ENCODE measurements at regions not wholly inside any gene's neighbourhood (a gene's known extent, or its start where the extent isn't known, plus 50 kb on each side); places are given as distances from the start of the nearest gene placed in this dataset.

DNA sequence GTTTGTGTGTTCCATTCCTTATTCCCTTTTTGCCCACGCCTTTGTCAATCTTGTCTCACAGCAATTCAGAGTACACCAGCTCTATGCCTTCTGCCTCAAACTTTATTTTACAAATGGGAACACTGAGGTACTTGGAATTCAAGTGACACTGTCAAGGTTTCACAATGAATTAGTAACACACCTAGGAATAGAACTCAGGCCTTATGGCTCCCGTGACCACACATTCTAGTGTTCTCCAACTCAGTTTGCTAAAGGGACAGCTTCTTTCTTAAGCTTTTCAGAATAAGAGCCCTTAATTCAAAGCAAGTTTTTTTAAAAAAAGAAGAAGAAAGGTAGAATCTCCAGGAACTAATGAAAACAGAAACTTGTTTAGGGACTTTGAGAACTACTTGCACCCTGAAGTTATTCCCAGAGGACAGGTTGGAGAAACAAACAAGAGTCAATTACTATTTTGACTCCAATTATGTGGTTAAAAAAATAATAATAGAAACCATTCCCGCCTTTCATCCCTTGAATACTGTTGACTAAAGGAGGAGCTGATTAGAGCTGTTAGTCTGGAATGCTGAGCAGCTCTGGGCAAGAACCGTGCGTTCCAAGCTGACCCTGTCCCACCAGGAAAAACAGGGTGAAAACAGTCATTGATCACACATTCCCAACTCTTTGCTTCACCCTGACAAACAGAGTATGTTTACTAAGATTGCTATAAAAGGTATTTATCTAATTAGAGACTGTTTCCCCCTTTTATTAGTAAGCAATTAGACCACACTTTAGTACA lies 408.8 kb upstream of the CNKSR2 start:
- Histone ChIP-seq H3K4me1 (no peaks in the 10 kb centered on the region), H3K4me3 (no peak overlapping the region), H3K36me3 (replicated peaks) (no peaks in the 10 kb centered on the region), H3K9me3 (no peaks in the 10 kb centered on the region), H3K27me3 (ENCODE audit: low read depth) (no peaks in the 10 kb centered on the region)
- in situ Hi-C loops (cut with MboI; ENCODE audit: low sequenced_read_pairs), result no loop called here
- no peak for DNase-seq (ENCODE audit: low spot score in 2 of 2)

DNA sequence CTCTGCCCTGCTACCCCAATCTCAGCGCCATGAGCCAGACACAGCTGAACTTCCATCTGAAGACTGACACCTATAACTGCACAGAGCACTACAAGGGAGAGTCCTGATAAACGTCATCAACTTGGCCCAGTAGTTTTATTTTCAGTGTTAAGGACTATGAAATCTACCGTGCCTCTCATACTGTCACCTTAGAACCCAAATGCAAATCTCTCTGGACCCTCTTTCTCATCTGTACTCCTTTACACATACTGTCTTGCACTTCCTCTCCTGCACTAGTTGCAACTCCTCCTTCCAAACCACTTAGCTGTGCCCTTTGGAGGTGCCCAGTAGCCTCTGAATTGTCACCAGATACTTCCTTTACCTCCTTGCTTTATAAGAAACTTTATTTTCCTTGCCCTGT lies 420.2 kb upstream of the CNKSR2 start:
- Histone ChIP-seq H3K27me3 (ENCODE audit: low read depth) (no peaks in the 10 kb centered on the region), H3K4me1 (no peaks in the 10 kb centered on the region), H3K4me3 (no peak overlapping the region), H3K36me3 (replicated peaks) (no peaks in the 10 kb centered on the region), H3K9me3 (no peaks in the 10 kb centered on the region)
- in situ Hi-C loops (cut with MboI; ENCODE audit: low sequenced_read_pairs), result no loop called here
- no peak for DNase-seq (ENCODE audit: low spot score in 2 of 2)

DNA sequence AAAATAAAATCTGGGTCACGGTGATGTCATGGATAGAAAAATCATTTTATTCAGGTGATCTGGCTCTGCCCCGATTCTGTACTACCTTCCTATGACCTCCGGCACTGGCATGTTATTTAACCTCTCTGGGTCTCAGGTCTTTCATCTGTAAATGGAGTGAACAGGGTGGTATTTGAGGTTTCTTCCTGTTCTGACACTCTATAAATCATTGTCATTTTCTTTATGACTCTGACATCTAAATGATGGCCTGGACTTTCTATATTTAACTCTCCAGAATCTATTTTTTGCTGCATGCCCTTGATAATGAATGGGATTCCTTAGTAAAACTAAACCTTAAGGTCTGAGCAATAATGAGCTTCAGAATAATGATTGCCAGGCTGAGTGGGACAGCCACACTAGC lies 422.0 kb upstream of the CNKSR2 start:
- H3K27me3 ChIP-seq (ENCODE audit: low read depth), result no peaks in the 10 kb centered on the region
- no peaks in the 10 kb centered on the region for H3K9me3 ChIP-seq
- in situ Hi-C loops (cut with MboI; ENCODE audit: low sequenced_read_pairs), result no loop called here
- no peaks in the 10 kb centered on the region for H3K4me1 ChIP-seq
- no peak for DNase-seq (ENCODE audit: low spot score in 2 of 2)
- no peak overlapping the region for H3K4me3 ChIP-seq
- no peaks in the 10 kb centered on the region for H3K36me3 ChIP-seq (replicated peaks)

DNA sequence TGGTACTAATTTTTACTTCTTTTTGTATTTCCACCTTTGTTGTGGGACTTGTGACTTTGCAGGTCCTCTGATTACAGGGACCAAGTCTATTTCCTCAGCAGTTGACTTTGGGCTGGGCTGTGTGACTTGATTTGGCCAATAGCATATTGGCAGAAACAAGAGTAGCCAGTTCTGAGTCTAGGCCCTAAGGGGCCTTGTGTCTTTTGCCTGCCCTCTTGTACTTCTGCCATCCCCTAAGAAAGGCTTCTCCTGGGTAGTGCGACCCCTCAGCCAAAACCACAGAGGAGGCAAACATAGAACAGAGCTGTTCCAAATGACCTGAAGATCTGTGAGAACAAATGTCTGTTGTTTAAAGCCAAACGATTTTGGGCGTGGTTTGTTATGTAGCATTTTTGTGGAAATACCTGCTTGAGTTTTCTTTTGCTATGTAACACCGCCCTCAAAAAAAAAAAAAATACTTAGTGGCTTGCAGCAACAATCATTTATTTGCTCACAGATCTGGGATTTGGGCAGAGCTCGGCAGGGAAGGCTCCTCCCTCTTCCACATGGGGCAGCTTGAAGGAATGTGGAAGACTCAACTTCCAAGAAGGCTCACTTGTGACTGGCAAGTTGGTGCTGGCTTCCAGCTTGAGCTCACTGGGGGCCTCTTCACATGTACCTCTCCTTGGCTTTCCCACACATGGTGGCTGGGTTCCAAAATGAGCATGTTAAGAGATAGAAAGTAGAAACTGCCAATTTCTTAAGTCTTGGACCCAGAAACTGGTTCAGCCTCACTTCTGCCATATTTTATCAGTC lies 423.0 kb upstream of the CNKSR2 start:
- Histone ChIP-seq H3K4me1 (no peaks in the 10 kb centered on the region), H3K27me3 (ENCODE audit: low read depth) (no peaks in the 10 kb centered on the region), H3K9me3 (no peaks in the 10 kb centered on the region), H3K36me3 (replicated peaks) (no peaks in the 10 kb centered on the region), H3K4me3 (no peak overlapping the region)
- in situ Hi-C loops (cut with MboI; ENCODE audit: low sequenced_read_pairs), result no loop called here
- DNase-seq (ENCODE audit: low spot score in 2 of 2), result no peak

DNA sequence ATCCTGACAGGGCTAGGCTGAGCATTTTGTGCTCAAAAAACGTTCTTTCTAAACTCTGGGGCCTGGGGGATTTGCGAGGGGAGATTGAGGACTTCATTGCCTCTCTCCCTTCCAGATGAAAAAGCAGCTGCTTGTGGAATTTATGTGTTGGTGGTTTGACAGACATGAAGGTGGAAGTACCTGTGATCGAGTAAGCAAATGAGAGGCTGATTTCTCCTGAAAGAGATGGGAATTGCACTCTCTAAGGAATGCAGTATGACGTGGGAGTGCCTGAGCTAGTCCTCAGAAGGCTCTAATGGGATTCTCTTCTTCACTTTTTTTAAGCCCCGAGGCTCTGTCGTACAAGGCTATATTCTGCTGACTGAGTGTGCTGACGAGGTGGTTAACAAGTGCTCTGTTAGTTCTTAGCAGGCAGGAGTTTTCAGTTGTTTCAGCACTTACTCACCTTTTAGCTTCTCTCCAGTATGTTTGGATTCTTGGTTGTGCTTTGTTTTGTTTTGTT lies 426.8 kb upstream of the CNKSR2 start:
- H3K36me3 ChIP-seq (replicated peaks), result no peaks in the 10 kb centered on the region
- no peaks in the 10 kb centered on the region for H3K9me3 ChIP-seq
- H3K27me3 ChIP-seq (ENCODE audit: low read depth), result no peaks in the 10 kb centered on the region
- in situ Hi-C loops (cut with MboI; ENCODE audit: low sequenced_read_pairs), result no loop called here
- DNase-seq (ENCODE audit: low spot score in 2 of 2), result no peak
- no peak overlapping the region for H3K4me3 ChIP-seq
- no peaks in the 10 kb centered on the region for H3K4me1 ChIP-seq

DNA sequence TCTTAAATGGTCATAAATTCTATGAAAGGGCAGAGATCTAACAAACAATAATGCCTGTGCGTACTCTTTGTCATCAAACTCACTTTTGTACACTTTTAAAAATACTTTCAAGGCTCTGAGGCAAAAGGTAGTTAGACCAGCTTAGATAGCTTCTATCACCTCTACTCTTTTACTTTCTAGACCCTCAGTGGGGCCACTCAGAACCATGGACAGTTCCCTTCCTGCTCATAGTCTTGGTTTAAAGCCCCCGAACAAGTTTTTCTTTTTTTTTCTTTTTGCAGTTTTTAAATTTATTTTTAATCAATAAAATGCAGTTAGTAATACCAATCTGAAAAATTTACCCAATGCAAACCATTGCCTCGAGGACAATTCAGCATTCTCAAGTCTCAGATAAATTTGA lies 460.5 kb upstream of the CNKSR2 start:
- Histone ChIP-seq H3K27me3 (ENCODE audit: low read depth) (no peaks in the 10 kb centered on the region), H3K9me3 (no peaks in the 10 kb centered on the region), H3K4me3 (no peak overlapping the region), H3K36me3 (replicated peaks) (no peaks in the 10 kb centered on the region), H3K4me1 (no peaks in the 10 kb centered on the region)
- in situ Hi-C loops (cut with MboI; ENCODE audit: low sequenced_read_pairs), result no loop called here
- peak in 1 of 2 experiments; percentile 43 for DNase-seq (ENCODE audit: low spot score in 2 of 2)

DNA sequence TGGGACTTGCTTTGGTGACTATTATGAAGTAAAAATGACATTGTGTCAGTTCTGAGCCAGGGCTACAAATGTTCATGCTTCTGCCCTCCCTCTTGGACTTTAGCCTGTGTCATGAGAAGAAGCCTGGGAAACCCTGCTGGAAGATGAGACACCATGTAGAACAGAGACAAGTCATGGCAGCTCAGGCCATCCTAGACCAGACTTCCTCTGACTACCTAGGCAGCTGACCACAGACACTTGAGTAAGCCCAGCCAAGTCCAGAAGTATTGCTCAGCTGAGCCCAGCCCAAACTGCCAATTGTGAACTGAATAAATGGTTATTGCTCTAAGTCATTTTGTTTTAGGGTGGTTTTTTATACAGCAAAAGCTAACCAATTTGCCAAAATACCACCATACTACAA lies 467.6 kb upstream of the CNKSR2 start:
- no peak for DNase-seq (ENCODE audit: low spot score in 2 of 2)
- in situ Hi-C loops (cut with MboI; ENCODE audit: low sequenced_read_pairs), result no loop called here
- H3K27me3 ChIP-seq (ENCODE audit: low read depth), result no peaks in the 10 kb centered on the region
- H3K4me1 ChIP-seq, result no peaks in the 10 kb centered on the region
- H3K4me3 ChIP-seq, result no peak overlapping the region
- no peaks in the 10 kb centered on the region for H3K9me3 ChIP-seq
- no peaks in the 10 kb centered on the region for H3K36me3 ChIP-seq (replicated peaks)

DNA sequence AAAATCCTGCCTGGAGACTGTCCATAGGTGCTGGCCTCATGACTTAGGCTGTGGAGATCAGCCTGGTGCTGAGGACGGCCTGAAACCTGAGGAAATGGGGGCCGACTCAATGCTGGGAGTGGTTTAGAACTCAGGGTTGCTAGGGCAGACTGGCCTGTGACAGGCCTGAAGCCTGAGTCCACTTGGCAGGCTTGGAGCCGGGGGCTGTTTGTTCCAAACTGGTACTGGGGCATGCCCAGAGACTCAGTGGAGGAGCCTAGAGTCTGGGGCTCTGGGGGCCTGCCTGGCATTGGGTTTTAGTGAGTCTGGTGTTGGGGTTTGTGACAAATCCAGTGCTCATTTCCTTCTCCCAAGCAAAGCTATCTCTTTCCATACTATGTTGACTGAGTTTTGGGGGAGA lies 489.7 kb upstream of the CNKSR2 start:
- Histone ChIP-seq H3K27me3 (ENCODE audit: low read depth) (no peaks in the 10 kb centered on the region), H3K4me3 (no peak overlapping the region), H3K36me3 (replicated peaks) (no peaks in the 10 kb centered on the region), H3K4me1 (no peaks in the 10 kb centered on the region), H3K9me3 (no peaks in the 10 kb centered on the region)
- in situ Hi-C loops (cut with MboI; ENCODE audit: low sequenced_read_pairs), result no loop called here
- DNase-seq (ENCODE audit: low spot score in 2 of 2), result no peak

DNA sequence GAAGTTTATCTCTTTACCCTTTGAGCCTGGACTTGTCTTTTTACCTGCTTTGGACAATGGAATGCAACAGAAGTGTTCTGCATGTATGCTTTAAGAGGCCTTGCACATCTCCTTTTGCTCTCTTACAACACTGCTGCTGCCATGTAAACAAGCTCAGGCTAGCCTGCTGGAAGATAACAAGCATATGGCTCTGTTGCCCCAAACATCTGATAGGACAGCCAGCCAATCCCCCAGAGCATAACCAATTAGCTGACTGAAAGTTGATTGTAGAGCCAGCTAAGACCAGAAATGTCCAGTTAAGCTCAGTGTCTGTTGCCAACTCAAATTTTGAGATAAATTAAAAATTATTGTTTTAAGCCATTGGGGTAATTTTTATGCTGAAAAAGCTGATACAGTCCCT lies 510.6 kb upstream of the CNKSR2 start:
- Histone ChIP-seq H3K4me1 (no peaks in the 10 kb centered on the region), H3K27me3 (ENCODE audit: low read depth) (no peaks in the 10 kb centered on the region), H3K9me3 (no peaks in the 10 kb centered on the region), H3K36me3 (replicated peaks) (no peaks in the 10 kb centered on the region), H3K4me3 (no peak overlapping the region)
- in situ Hi-C loops (cut with MboI; ENCODE audit: low sequenced_read_pairs), result no loop called here
- no peak for DNase-seq (ENCODE audit: low spot score in 2 of 2)

DNA sequence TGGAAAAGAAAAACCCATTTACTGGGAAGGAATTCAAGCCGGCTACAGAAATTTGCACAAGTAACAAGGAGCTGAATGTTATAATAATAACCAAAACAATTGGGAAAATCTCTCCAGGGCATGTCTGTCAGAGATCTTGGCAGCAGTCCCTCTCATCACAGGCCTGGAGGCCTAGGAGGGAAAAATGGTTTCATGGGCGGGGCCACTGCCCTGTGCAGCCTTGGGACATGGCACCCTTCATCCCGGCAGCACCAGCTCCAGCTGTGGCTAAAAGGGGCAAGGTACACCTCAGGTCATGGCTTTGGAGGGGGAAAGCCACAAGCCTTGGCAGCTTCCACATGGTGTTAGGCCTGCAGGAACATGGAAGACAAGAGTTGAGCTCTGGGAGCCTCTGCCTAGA lies 513.1 kb upstream of the CNKSR2 start:
- no peak for DNase-seq (ENCODE audit: low spot score in 2 of 2)
- in situ Hi-C loops (cut with MboI; ENCODE audit: low sequenced_read_pairs), result no loop called here
- Histone ChIP-seq H3K27me3 (ENCODE audit: low read depth) (no peaks in the 10 kb centered on the region), H3K4me1 (no peaks in the 10 kb centered on the region), H3K9me3 (no peaks in the 10 kb centered on the region), H3K36me3 (replicated peaks) (no peaks in the 10 kb centered on the region), H3K4me3 (no peak overlapping the region)

DNA sequence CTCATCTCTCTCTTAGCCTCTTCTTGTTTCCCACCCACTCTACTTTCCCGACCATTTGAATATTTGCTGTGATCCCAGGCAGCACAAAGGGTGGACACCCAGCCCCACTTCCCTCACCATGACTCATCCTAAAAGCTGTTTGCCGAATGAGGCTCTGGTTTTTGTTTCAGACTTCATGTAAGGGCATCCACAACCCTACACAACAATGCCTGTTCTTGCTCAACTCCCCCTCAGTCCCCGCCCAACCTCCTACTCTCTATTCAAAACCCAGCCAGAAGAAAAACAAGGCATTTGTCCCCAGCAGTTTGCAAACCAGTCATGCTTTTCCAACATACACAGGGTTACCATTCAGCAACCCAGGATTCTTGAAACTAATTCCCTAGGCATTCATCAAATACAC lies 516.5 kb upstream of the CNKSR2 start:
- H3K4me3 ChIP-seq, result no peak overlapping the region
- no peaks in the 10 kb centered on the region for H3K27me3 ChIP-seq (ENCODE audit: low read depth)
- H3K4me1 ChIP-seq, result no peaks in the 10 kb centered on the region
- in situ Hi-C loops (cut with MboI; ENCODE audit: low sequenced_read_pairs), result no loop called here
- H3K9me3 ChIP-seq, result no peaks in the 10 kb centered on the region
- DNase-seq (ENCODE audit: low spot score in 2 of 2), result no peak
- H3K36me3 ChIP-seq (replicated peaks), result no peaks in the 10 kb centered on the region

DNA sequence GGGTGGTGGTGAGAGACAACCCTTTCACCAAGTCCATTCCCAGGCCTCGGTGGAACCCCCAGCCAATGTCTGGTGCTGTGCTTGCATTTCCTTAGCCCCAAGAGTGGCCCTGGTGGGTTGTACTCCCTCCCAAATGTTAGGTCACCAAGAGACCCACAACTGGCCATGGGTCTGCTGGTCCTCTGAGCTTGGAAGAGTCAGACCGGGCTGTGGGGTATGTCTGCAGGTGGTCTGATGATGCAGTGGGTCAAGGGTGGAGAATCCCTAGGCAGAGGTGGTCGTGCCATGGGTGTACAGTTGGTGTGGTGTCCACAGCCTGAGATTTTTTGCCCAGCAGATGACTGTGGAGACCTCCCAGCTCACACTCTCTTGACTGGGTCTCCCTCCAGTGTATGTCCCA lies 535.7 kb upstream of the CNKSR2 start:
- no peak for DNase-seq (ENCODE audit: low spot score in 2 of 2)
- Histone ChIP-seq H3K36me3 (replicated peaks) (no peaks in the 10 kb centered on the region), H3K27me3 (ENCODE audit: low read depth) (no peaks in the 10 kb centered on the region), H3K4me3 (no peak overlapping the region), H3K9me3 (no peaks in the 10 kb centered on the region), H3K4me1 (no peaks in the 10 kb centered on the region)
- in situ Hi-C loops (cut with MboI; ENCODE audit: low sequenced_read_pairs), result no loop called here

DNA sequence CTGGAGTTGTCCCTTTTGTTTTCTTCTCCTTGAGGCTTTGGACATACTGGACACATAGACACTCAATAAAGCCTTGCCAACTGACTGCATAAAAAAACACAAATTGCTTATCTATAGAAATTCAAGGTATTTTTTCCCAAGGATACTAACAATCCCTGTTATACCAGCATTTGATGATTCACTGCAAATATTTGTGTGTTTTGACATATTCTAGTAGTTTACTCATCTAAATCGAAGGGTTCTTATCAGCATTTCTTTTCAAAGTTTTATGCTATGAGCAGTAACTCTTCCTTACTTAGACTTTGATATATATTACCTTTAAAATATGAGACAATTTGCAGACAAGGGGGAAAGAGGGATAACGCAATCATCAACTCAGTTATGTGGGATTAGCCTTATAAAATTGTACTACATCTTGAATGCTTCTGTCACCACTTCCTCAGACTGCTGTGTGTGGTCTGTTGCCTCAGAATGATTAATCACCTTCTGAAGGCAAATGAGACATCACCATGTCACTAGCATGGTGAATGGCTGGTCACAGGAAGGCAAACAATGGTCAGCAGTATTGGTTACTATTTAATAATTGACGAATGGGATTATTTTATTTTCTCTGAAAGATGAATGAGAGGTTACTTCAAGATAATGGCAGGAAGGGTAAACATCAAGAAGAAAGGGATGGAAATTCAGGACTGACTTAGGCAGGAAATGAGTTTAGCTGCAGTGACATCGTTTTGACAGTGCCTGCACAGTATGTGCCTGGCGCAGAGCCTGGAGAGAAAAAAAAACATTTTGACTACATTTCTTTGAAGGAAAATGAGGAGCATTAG lies 544.3 kb upstream of the CNKSR2 start:
- Histone ChIP-seq H3K4me1 (no peaks in the 10 kb centered on the region), H3K4me3 (no peak overlapping the region), H3K36me3 (replicated peaks) (no peaks in the 10 kb centered on the region), H3K9me3 (no peaks in the 10 kb centered on the region), H3K27me3 (ENCODE audit: low read depth) (no peaks in the 10 kb centered on the region)
- in situ Hi-C loops (cut with MboI; ENCODE audit: low sequenced_read_pairs), result no loop called here
- DNase-seq (ENCODE audit: low spot score in 2 of 2), result no peak

DNA sequence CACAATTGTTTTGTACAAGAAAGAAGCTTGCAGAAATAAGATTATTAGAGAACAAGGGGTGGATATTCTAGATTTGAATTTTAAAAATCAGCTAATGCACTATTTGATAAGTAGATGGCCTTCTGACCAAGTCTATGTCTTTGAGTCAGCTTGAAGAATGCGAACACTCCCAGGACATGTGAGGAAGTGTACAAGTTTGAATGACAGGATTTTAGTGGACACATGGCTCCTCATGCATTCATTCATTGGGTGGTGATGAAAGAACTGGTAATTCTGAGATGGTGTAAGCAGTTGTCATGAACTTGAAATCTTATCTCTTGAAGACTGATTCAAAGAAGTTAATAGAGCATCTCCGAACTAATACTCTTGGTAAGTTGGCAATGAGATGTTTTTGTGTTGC lies 548.2 kb upstream of the CNKSR2 start:
- H3K9me3 ChIP-seq, result no peaks in the 10 kb centered on the region
- H3K27me3 ChIP-seq (ENCODE audit: low read depth), result no peaks in the 10 kb centered on the region
- no peaks in the 10 kb centered on the region for H3K36me3 ChIP-seq (replicated peaks)
- DNase-seq (ENCODE audit: low spot score in 2 of 2), result no peak
- in situ Hi-C loops (cut with MboI; ENCODE audit: low sequenced_read_pairs), result no loop called here
- H3K4me3 ChIP-seq, result no peak overlapping the region
- no peaks in the 10 kb centered on the region for H3K4me1 ChIP-seq

Measured in HAP-1 (cell line).